ENCODE measurements at regions not wholly inside any gene's neighbourhood (a gene's known extent, or its start where the extent isn't known, plus 50 kb on each side); places are given as distances from the start of the nearest gene placed in this dataset.
"Not testable (repeated sequence)": the region's sequence is repeated elsewhere in the genome, so short reads cannot be mapped to it uniquely, and the experiment has no call there.

- 33 to 100% (median 78%) methylated on average over 1 of the region's 1 CpG; no CpG with 5 or more reads in 3 of the 10 experiments for WGBS, 10 experiments
- H3K4me3 ChIP-seq: no peak overlapping the region
- in situ Hi-C loops (cut with MboI; ENCODE audit: low pct_unique_long_range_greater_than_20kb in 2 of 9, low sequenced_read_pairs in 9 of 9, unreplicated experiment in 9 of 9): loop anchor here in 2 of 9 experiments (25.0 kb wide), 2 partner anchors 340 to 365 kb away; partner anchors contain the start of gene CDH10 (in 1 of the 2)
- H3K4me1 ChIP-seq (replicated peaks in 1 of 2): peaks cover 0 to 17% of the 10 kb centered on the region in 2 donors
- H3K27ac ChIP-seq: no peak overlapping the region
- ATAC-seq (replicated peaks in 6 of 8): no peak
Measured at GRCh38 chr5:25002371-25002770, 357.6 kb upstream of the CDH10 start.

GRCh38 chr5:24999732-25000131 is 355.0 kb upstream of the CDH10 start:
- no peak for ATAC-seq (replicated peaks in 6 of 8)
- in situ Hi-C loops (cut with MboI; ENCODE audit: low pct_unique_long_range_greater_than_20kb in 2 of 9, low sequenced_read_pairs in 9 of 9, unreplicated experiment in 9 of 9): loop anchor here in 2 of 9 experiments (25.0 kb wide), 2 partner anchors 337 to 362 kb away; partner anchors contain the start of gene CDH10 (in 1 of the 2)
- no peaks in the 10 kb centered on the region for H3K4me1 ChIP-seq (replicated peaks in 1 of 2)
- no peak overlapping the region for H3K4me3 ChIP-seq
- no peak overlapping the region for H3K27ac ChIP-seq
- WGBS, 10 experiments: 0 to 92% (median 81%) methylated on average over 1 to 2 of the region's 2 CpGs; no CpG with 5 or more reads in 1 of the 10 experiments

- Histone ChIP-seq H3K4me3 (no peak overlapping the region), H3K27ac (no peak overlapping the region), H3K4me1 (replicated peaks in 1 of 2) (no peaks in the 10 kb centered on the region)
- WGBS, 10 experiments: 5 to 100% (median 80%) methylated on average over 1 to 2 of the region's 2 CpGs; no CpG with 5 or more reads in 4 of the 10 experiments
- ATAC-seq (replicated peaks in 6 of 8): no peak
- in situ Hi-C loops (cut with MboI; ENCODE audit: low pct_unique_long_range_greater_than_20kb in 2 of 9, low sequenced_read_pairs in 9 of 9, unreplicated experiment in 9 of 9): no loop called here
Measured at GRCh38 chr5:24998641-24999040, 353.9 kb upstream of the CDH10 start.

- in situ Hi-C loops (cut with MboI; ENCODE audit: low pct_unique_long_range_greater_than_20kb in 2 of 9, low sequenced_read_pairs in 9 of 9, unreplicated experiment in 9 of 9): no loop called here
- WGBS, 10 experiments: 0 to 100% (median 91%) methylated on average over 2 to 3 of the region's 3 CpGs; no CpG with 5 or more reads in 2 of the 10 experiments
- no peak for ATAC-seq (replicated peaks in 6 of 8)
- Histone ChIP-seq H3K4me1 (replicated peaks in 1 of 2) (no peaks in the 10 kb centered on the region), H3K4me3 (no peak overlapping the region), H3K27ac (no peak overlapping the region)
Measured at GRCh38 chr5:24986326-24986725, 341.5 kb upstream of the CDH10 start.

- H3K4me1 ChIP-seq (replicated peaks in 1 of 2); in situ Hi-C loops (cut with MboI; ENCODE audit: low pct_unique_long_range_greater_than_20kb in 2 of 9, low sequenced_read_pairs in 9 of 9, unreplicated experiment in 9 of 9); H3K27ac ChIP-seq; H3K4me3 ChIP-seq; ATAC-seq (replicated peaks in 6 of 8): not testable (repeated sequence)
- 20 to 100% (median 83%) methylated on average over 1 to 3 of the region's 3 CpGs; no CpG with 5 or more reads in 5 of the 10 experiments for WGBS, 10 experiments
Measured at GRCh38 chr5:24978552-24978951, 333.8 kb upstream of the CDH10 start.

GRCh38 chr5:24963611-24964010 is 318.8 kb upstream of the CDH10 start:
- Histone ChIP-seq H3K27ac (no peak overlapping the region), H3K4me1 (replicated peaks in 1 of 2) (no peaks in the 10 kb centered on the region), H3K4me3 (no peak overlapping the region)
- in situ Hi-C loops (cut with MboI; ENCODE audit: low pct_unique_long_range_greater_than_20kb in 2 of 9, low sequenced_read_pairs in 9 of 9, unreplicated experiment in 9 of 9): no loop called here
- 0 to 86% (median 77%) methylated on average over 1 of the region's 1 CpG for WGBS, 10 experiments
- ATAC-seq (replicated peaks in 6 of 8): no peak

GRCh38 chr5:24923400-24923799 is 278.6 kb upstream of the CDH10 start:
- no peak for ATAC-seq (replicated peaks in 6 of 8)
- in situ Hi-C loops (cut with MboI; ENCODE audit: low pct_unique_long_range_greater_than_20kb in 2 of 9, low sequenced_read_pairs in 9 of 9, unreplicated experiment in 9 of 9): no loop called here
- H3K4me3 ChIP-seq: no peak overlapping the region
- WGBS, 10 experiments: 42 to 100% (median 90%) methylated on average over 1 to 3 of the region's 3 CpGs
- no peaks in the 10 kb centered on the region for H3K4me1 ChIP-seq (replicated peaks in 1 of 2)
- H3K27ac ChIP-seq: no peak overlapping the region

- no peak for ATAC-seq (replicated peaks in 6 of 8)
- H3K4me3 ChIP-seq: no peak overlapping the region
- 0 to 100% (median 100%) methylated on average over 1 of the region's 1 CpG; no CpG with 5 or more reads in 3 of the 10 experiments for WGBS, 10 experiments
- H3K4me1 ChIP-seq (replicated peaks in 1 of 2): no peaks in the 10 kb centered on the region
- no peak overlapping the region for H3K27ac ChIP-seq
- in situ Hi-C loops (cut with MboI; ENCODE audit: low pct_unique_long_range_greater_than_20kb in 2 of 9, low sequenced_read_pairs in 9 of 9, unreplicated experiment in 9 of 9): no loop called here
Measured at GRCh38 chr5:24918676-24919075, 273.9 kb upstream of the CDH10 start.

GRCh38 chr5:24916863-24917262 is 272.1 kb upstream of the CDH10 start:
- H3K4me3 ChIP-seq: no peak overlapping the region
- no peak overlapping the region for H3K27ac ChIP-seq
- WGBS, 10 experiments: 33 to 76% (median 55%) methylated on average over 1 to 2 of the region's 2 CpGs; no CpG with 5 or more reads in 2 of the 10 experiments
- ATAC-seq (replicated peaks in 6 of 8): no peak
- in situ Hi-C loops (cut with MboI; ENCODE audit: low pct_unique_long_range_greater_than_20kb in 2 of 9, low sequenced_read_pairs in 9 of 9, unreplicated experiment in 9 of 9): no loop called here
- H3K4me1 ChIP-seq (replicated peaks in 1 of 2): no peaks in the 10 kb centered on the region

- no peak for ATAC-seq (replicated peaks in 6 of 8)
- Histone ChIP-seq H3K27ac (no peak overlapping the region), H3K4me1 (replicated peaks in 1 of 2) (no peaks in the 10 kb centered on the region), H3K4me3 (no peak overlapping the region)
- in situ Hi-C loops (cut with MboI; ENCODE audit: low pct_unique_long_range_greater_than_20kb in 2 of 9, low sequenced_read_pairs in 9 of 9, unreplicated experiment in 9 of 9): no loop called here
Measured at GRCh38 chr5:24909210-24909609, 264.4 kb upstream of the CDH10 start.

- Histone ChIP-seq H3K27ac (no peak overlapping the region), H3K4me1 (replicated peaks in 1 of 2) (no peaks in the 10 kb centered on the region), H3K4me3 (no peak overlapping the region)
- in situ Hi-C loops (cut with MboI; ENCODE audit: low pct_unique_long_range_greater_than_20kb in 2 of 9, low sequenced_read_pairs in 9 of 9, unreplicated experiment in 9 of 9): no loop called here
- WGBS, 10 experiments: 29 to 100% (median 81%) methylated on average over 1 of the region's 1 CpG
- no peak for ATAC-seq (replicated peaks in 6 of 8)
Measured at GRCh38 chr5:24906689-24907088, 261.9 kb upstream of the CDH10 start.

- in situ Hi-C loops (cut with MboI; ENCODE audit: low pct_unique_long_range_greater_than_20kb in 2 of 9, low sequenced_read_pairs in 9 of 9, unreplicated experiment in 9 of 9): no loop called here
- peak in 1 of 8 experiments; percentile 49 for ATAC-seq (replicated peaks in 6 of 8)
- H3K4me1 ChIP-seq (replicated peaks in 1 of 2): no peaks in the 10 kb centered on the region
- H3K27ac ChIP-seq: no peak overlapping the region
- H3K4me3 ChIP-seq: no peak overlapping the region
- WGBS, 10 experiments: 8 to 89% (median 76%) methylated on average over 1 to 2 of the region's 2 CpGs; no CpG with 5 or more reads in 3 of the 10 experiments
Measured at GRCh38 chr5:24904981-24905517, 260.3 kb upstream of the CDH10 start.

GRCh38 chr5:24899180-24899579 is 254.4 kb upstream of the CDH10 start:
- H3K4me3 ChIP-seq: no peak overlapping the region
- ATAC-seq (replicated peaks in 6 of 8): no peak
- no peak overlapping the region for H3K27ac ChIP-seq
- 18 to 100% (median 97%) methylated on average over 1 to 2 of the region's 2 CpGs; no CpG with 5 or more reads in 1 of the 10 experiments for WGBS, 10 experiments
- H3K4me1 ChIP-seq (replicated peaks in 1 of 2): no peaks in the 10 kb centered on the region
- in situ Hi-C loops (cut with MboI; ENCODE audit: low pct_unique_long_range_greater_than_20kb in 2 of 9, low sequenced_read_pairs in 9 of 9, unreplicated experiment in 9 of 9): no loop called here

GRCh38 chr5:24864244-24864643 is 219.5 kb upstream of the CDH10 start:
- 39 to 100% (median 89%) methylated on average over 1 to 4 of the region's 4 CpGs for WGBS, 10 experiments
- Histone ChIP-seq H3K4me3 (no peak overlapping the region), H3K4me1 (replicated peaks in 1 of 2) (no peaks in the 10 kb centered on the region), H3K27ac (no peak overlapping the region)
- no peak for ATAC-seq (replicated peaks in 6 of 8)
- in situ Hi-C loops (cut with MboI; ENCODE audit: low pct_unique_long_range_greater_than_20kb in 2 of 9, low sequenced_read_pairs in 9 of 9, unreplicated experiment in 9 of 9): no loop called here

Data from motor neuron (in vitro differentiated cells).